ENCODE measurements at regions not wholly inside any gene's neighbourhood (a gene's known extent, or its start where the extent isn't known, plus 50 kb on each side); places are given as distances from the start of the nearest gene placed in this dataset.

GRCh38 chr1:56309065-56309464, 270.3 kb downstream of the PLPP3 start:
- no peak overlapping the region for H3K4me3 ChIP-seq (ENCODE audit: low read depth, low read length)

GRCh38 chr1:56304975-56305374, 274.4 kb downstream of the PLPP3 start:
- TF ChIP-seq CTCF (IDR thresholded peaks at IDR 0.05; ENCODE audit: borderline replicate concordance, insufficient read depth, low read depth, low read length) = no peak

More at GRCh38 chr1:56309065-56309464, 270.3 kb downstream of the PLPP3 start:
- TF ChIP-seq CTCF (IDR thresholded peaks at IDR 0.05; ENCODE audit: borderline replicate concordance, insufficient read depth, low read depth, low read length) = no peak

GRCh38 chr1:56303805-56304204, 275.6 kb downstream of the PLPP3 start:
- no peak for TF ChIP-seq CTCF (IDR thresholded peaks at IDR 0.05; ENCODE audit: borderline replicate concordance, insufficient read depth, low read depth, low read length)
- H3K4me3 ChIP-seq (ENCODE audit: low read depth, low read length) = no peak overlapping the region

More at GRCh38 chr1:56304975-56305374, 274.4 kb downstream of the PLPP3 start:
- no peak overlapping the region for H3K4me3 ChIP-seq (ENCODE audit: low read depth, low read length)

GRCh38 chr1:56302878-56303277, 276.5 kb downstream of the PLPP3 start:
- no peak for TF ChIP-seq CTCF (IDR thresholded peaks at IDR 0.05; ENCODE audit: borderline replicate concordance, insufficient read depth, low read depth, low read length)
- no peak overlapping the region for H3K4me3 ChIP-seq (ENCODE audit: low read depth, low read length)

- no peak for TF ChIP-seq CTCF (IDR thresholded peaks at IDR 0.05; ENCODE audit: borderline replicate concordance, insufficient read depth, low read depth, low read length)
- H3K4me3 ChIP-seq (ENCODE audit: low read depth, low read length) = no peak overlapping the region
These were observed 277.6 kb downstream of the PLPP3 start for GRCh38 chr1:56301791-56302190.

DNA sequence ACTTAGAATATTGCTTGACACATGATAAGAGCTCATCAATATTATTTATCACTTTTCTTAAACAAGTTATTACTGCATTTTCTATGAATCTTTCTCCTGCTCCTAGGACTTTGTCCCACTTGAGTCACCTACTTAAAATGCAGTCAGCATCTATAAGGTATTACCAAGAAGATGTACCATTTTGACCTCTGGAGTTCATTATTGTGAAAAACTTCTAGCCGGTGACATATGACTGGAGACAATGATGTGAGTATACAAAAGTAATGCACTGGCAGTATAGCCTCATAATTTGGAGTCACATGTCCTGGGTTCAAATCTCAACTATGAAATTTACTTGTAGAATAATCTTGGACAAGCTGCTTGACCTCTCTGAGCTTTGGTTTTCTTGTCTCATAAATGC, 278.5 kb downstream of the PLPP3 start:
- H3K4me3 ChIP-seq (ENCODE audit: low read depth, low read length) = no peak overlapping the region
- TF ChIP-seq CTCF (IDR thresholded peaks at IDR 0.05; ENCODE audit: borderline replicate concordance, insufficient read depth, low read depth, low read length) = no peak

DNA sequence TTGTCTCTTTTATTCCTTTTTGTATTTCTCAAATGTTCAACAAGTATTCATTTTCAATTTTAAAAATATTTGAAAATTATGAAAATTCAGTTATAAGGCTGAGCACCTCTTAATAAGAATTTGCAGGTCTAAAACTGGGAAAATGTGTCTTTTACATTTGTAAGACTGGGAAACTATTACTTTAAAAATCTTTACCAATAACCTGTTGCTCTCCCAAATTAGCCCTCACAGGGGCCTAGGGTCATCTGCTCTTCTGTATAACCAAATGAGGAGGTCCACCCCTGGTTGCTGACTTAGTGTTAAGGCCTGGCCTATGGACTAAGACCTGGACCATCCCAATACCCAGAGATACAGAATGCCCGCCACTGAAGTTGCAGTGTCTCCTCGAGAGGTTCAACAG, 280.5 kb downstream of the PLPP3 start:
- TF ChIP-seq CTCF (IDR thresholded peaks at IDR 0.05; ENCODE audit: borderline replicate concordance, insufficient read depth, low read depth, low read length) = no peak

More for the DNA sequence above, 280.5 kb downstream of the PLPP3 start:
- H3K4me3 ChIP-seq (ENCODE audit: low read depth, low read length) = no peak overlapping the region

All from GM12875 (cell line).